ENCODE measurements at regions not wholly inside any gene's neighbourhood (a gene's known extent, or its start where the extent isn't known, plus 50 kb on each side); places are given as distances from the start of the nearest gene placed in this dataset.

- TF ChIP-seq CTCF (IDR thresholded peaks at IDR 0.05; ENCODE audit: low read depth, low read length, poor library complexity, severe bottlenecking) = no peak
- no peak for TF ChIP-seq EZH2phosphoT487 (IDR thresholded peaks at IDR 0.05; ENCODE audit: borderline replicate concordance, low read length)
These were observed 325.6 kb downstream of the TTLL7 start for GRCh38 chr1:83673312-83673711.
